ENCODE measurements at regions not wholly inside any gene's neighbourhood (a gene's known extent, or its start where the extent isn't known, plus 50 kb on each side); places are given as distances from the start of the nearest gene placed in this dataset.
"Not testable (repeated sequence)": the region's sequence is repeated elsewhere in the genome, so short reads cannot be mapped to it uniquely, and the experiment has no call there.

DNA sequence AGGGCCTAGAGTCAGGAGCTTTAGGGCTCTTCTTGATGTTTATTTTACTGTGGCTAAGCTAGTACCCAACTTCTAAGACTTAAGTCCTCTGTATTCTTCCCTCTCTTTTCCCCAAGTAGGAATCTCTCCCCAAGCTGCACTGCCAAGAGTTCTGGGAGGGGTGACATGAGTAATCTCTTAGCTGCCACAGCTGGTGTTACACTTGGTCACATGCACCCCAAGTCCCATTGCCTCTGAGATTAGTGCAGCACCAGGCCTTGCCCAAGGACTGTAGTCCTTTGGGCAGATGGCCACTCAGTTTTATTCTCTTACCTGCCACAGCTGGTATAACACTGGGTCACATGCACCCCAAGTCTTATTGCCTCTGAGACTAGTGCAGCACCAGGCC, 114.7 kb upstream of the RIOK2 start:
- TF ChIP-seq EZH2phosphoT487 (IDR thresholded peaks at IDR 0.05; ENCODE audit: low read depth, severe bottlenecking, unreplicated experiment) (no peak), EZH2 (IDR thresholded peaks at IDR 0.05; ENCODE audit: borderline replicate concordance) (no peak)
- TF ChIP-seq, protein P1, sequence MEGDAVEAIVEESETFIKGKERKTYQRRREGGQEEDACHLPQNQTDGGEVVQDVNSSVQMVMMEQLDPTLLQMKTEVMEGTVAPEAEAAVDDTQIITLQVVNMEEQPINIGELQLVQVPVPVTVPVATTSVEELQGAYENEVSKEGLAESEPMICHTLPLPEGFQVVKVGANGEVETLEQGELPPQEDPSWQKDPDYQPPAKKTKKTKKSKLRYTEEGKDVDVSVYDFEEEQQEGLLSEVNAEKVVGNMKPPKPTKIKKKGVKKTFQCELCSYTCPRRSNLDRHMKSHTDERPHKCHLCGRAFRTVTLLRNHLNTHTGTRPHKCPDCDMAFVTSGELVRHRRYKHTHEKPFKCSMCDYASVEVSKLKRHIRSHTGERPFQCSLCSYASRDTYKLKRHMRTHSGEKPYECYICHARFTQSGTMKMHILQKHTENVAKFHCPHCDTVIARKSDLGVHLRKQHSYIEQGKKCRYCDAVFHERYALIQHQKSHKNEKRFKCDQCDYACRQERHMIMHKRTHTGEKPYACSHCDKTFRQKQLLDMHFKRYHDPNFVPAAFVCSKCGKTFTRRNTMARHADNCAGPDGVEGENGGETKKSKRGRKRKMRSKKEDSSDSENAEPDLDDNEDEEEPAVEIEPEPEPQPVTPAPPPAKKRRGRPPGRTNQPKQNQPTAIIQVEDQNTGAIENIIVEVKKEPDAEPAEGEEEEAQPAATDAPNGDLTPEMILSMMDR (IDR thresholded peaks at IDR 0.05; ENCODE audit: poor library complexity): no peak
- no peaks in the 10 kb centered on the region for H3K27me3 ChIP-seq
- no peaks in the 10 kb centered on the region for H3K9me2 ChIP-seq (replicated peaks; ENCODE audit: insufficient read depth)
- DNase-seq (ENCODE audit: low spot score): no peak
- no peaks in the 10 kb centered on the region for H3K36me3 ChIP-seq (replicated peaks; ENCODE audit: insufficient read depth, low read depth)
- no peak overlapping the region for H2AFZ ChIP-seq
- no peak overlapping the region for H3K27ac ChIP-seq
- H3K9me3 ChIP-seq (ENCODE audit: low read depth): no peaks in the 10 kb centered on the region
- no peak overlapping the region for H3K4me2 ChIP-seq
- H3K4me3 ChIP-seq: no peak overlapping the region
- H4K20me1 ChIP-seq (ENCODE audit: insufficient read depth, poor library complexity, severe bottlenecking): no peaks in the 10 kb centered on the region
- no peaks in the 10 kb centered on the region for H3K4me1 ChIP-seq (ENCODE audit: insufficient read depth)
- H3K79me2 ChIP-seq: no peaks in the 10 kb centered on the region

DNA sequence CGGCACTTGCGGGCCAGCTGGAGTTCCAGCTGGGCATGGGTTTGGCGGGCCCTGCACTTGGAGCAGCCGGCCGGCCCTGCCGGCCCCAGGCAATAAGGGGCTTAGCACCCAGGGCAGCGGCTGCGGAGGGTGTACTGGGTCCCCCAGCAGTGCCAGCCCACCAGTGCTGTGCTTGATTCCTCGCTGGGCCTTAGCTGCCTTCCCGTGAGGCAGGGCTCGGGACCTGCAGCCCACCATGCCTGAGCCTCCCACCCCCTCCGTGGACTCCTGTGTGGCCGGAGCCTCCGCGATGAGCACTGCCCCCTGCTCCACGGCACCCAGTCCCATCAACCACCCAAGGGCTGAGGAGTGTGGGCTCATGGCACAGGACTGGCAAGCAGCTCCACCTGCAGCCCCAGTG, 118.1 kb upstream of the RIOK2 start:
- H2AFZ ChIP-seq; H3K4me2 ChIP-seq; H3K27ac ChIP-seq; H3K36me3 ChIP-seq (replicated peaks; ENCODE audit: insufficient read depth, low read depth); H3K9me3 ChIP-seq (ENCODE audit: low read depth); H4K20me1 ChIP-seq (ENCODE audit: insufficient read depth, poor library complexity, severe bottlenecking); H3K9me2 ChIP-seq (replicated peaks; ENCODE audit: insufficient read depth); H3K79me2 ChIP-seq; H3K4me3 ChIP-seq; H3K27me3 ChIP-seq; DNase-seq (ENCODE audit: low spot score); H3K4me1 ChIP-seq (ENCODE audit: insufficient read depth): not testable (repeated sequence)
- 91% methylated on average over 16 of the region's 16 CpGs for WGBS (ENCODE audit: low lambda C conversion rate, missing lambda C conversion rate)

DNA sequence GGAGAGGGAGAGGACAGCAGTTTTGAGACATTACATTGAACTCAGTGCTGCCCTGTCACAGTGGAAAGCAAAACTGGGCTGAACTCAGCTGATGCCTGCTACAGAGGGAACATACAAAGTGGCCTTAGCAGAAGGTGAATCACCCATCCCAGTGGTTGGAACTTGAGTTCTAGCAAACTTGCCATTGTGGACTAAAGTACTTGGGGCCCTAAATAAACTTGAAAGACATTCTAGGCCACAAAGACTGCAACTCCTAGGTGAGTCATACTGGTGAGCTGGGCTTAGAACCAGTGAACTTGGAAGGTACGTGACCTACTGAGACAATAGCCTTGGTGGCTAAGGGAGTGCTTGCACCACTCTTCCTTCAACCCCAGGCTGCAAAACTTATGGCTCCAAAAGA, 155.7 kb upstream of the RIOK2 start:
- no peaks in the 10 kb centered on the region for H3K9me2 ChIP-seq (replicated peaks; ENCODE audit: insufficient read depth)
- no peaks in the 10 kb centered on the region for H3K27me3 ChIP-seq
- no peak for DNase-seq (ENCODE audit: low spot score)
- H3K79me2 ChIP-seq: no peaks in the 10 kb centered on the region
- WGBS (ENCODE audit: low lambda C conversion rate, missing lambda C conversion rate): 86% methylated on average over 1 of the region's 1 CpG
- no peaks in the 10 kb centered on the region for H3K36me3 ChIP-seq (replicated peaks; ENCODE audit: insufficient read depth, low read depth)
- H4K20me1 ChIP-seq (ENCODE audit: insufficient read depth, poor library complexity, severe bottlenecking): no peaks in the 10 kb centered on the region
- H3K4me2 ChIP-seq: no peak overlapping the region
- no peak overlapping the region for H3K27ac ChIP-seq
- no peaks in the 10 kb centered on the region for H3K9me3 ChIP-seq (ENCODE audit: low read depth)
- H3K4me1 ChIP-seq (ENCODE audit: insufficient read depth): no peaks in the 10 kb centered on the region
- TF ChIP-seq, protein P1 (IDR thresholded peaks at IDR 0.05; ENCODE audit: poor library complexity): no peak
- TF ChIP-seq EZH2phosphoT487 (IDR thresholded peaks at IDR 0.05; ENCODE audit: low read depth, severe bottlenecking, unreplicated experiment) (no peak), EZH2 (IDR thresholded peaks at IDR 0.05; ENCODE audit: borderline replicate concordance) (no peak)
- no peak overlapping the region for H2AFZ ChIP-seq
- no peak overlapping the region for H3K4me3 ChIP-seq

DNA sequence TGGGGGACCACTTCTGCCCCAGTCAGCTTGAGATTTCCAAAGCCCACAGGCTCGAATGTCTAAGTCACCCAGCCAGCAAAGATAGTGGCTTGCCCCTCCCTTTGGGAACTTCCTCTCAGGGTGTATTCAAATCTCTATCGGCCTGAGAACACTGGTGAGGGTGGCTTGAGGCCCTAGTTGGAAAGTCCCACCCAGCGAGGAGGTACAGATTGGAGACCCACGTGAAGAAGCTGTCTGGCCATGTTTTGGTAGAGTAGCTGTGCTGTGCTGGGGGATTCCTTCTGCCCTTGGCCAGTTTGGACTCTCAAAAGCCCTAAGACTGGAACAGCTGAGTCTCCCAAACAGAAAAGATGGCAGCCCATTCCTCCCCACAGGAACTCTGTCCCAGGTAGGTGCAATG, 172.7 kb upstream of the RIOK2 start:
- H3K79me2 ChIP-seq: no peaks in the 10 kb centered on the region
- H2AFZ ChIP-seq: no peak overlapping the region
- H3K36me3 ChIP-seq (replicated peaks; ENCODE audit: insufficient read depth, low read depth): no peaks in the 10 kb centered on the region
- H3K4me2 ChIP-seq: no peak overlapping the region
- H3K4me3 ChIP-seq: no peak overlapping the region
- H3K4me1 ChIP-seq (ENCODE audit: insufficient read depth): no peaks in the 10 kb centered on the region
- TF ChIP-seq EZH2 (IDR thresholded peaks at IDR 0.05; ENCODE audit: borderline replicate concordance) (no peak), EZH2phosphoT487 (IDR thresholded peaks at IDR 0.05; ENCODE audit: low read depth, severe bottlenecking, unreplicated experiment) (no peak)
- TF ChIP-seq, protein P1 (IDR thresholded peaks at IDR 0.05; ENCODE audit: poor library complexity): no peak
- no peaks in the 10 kb centered on the region for H3K9me2 ChIP-seq (replicated peaks; ENCODE audit: insufficient read depth)
- WGBS (ENCODE audit: low lambda C conversion rate, missing lambda C conversion rate): 78% methylated on average over 4 of the region's 4 CpGs
- no peak overlapping the region for H3K27ac ChIP-seq
- H3K9me3 ChIP-seq (ENCODE audit: low read depth): no peaks in the 10 kb centered on the region
- no peak for DNase-seq (ENCODE audit: low spot score)
- H4K20me1 ChIP-seq (ENCODE audit: insufficient read depth, poor library complexity, severe bottlenecking): no peaks in the 10 kb centered on the region
- H3K27me3 ChIP-seq: no peaks in the 10 kb centered on the region
